Fibroblast of villous mesenchyme (primary cell): ENCODE measurements at regions not wholly inside any gene's neighbourhood (a gene's known extent, or its start where the extent isn't known, plus 50 kb on each side); places are given as distances from the start of the nearest gene placed in this dataset.
"Not testable (repeated sequence)": the region's sequence is repeated elsewhere in the genome, so short reads cannot be mapped to it uniquely, and the experiment has no call there.

Source experiments
- DNase-seq: peaks from one replicate; pipeline ENCODE4 v3.0.0-alpha.2; 2010; ENCODE audit warnings: low read depth
- H3K4me3 ChIP-seq: 2 replicates; pipeline ENCODE4 v1.5.1; 2011; ENCODE audit warnings: low read depth, mild to moderate bottlenecking, low read length
- TF ChIP-seq, protein P1 (sequence below): IDR thresholded peaks from 2 replicates; pipeline ENCODE4 v1.5.1; 2012; ENCODE audit warnings: low read depth, mild to moderate bottlenecking, low read length; ENCODE audit not compliant: insufficient read depth

DNA sequence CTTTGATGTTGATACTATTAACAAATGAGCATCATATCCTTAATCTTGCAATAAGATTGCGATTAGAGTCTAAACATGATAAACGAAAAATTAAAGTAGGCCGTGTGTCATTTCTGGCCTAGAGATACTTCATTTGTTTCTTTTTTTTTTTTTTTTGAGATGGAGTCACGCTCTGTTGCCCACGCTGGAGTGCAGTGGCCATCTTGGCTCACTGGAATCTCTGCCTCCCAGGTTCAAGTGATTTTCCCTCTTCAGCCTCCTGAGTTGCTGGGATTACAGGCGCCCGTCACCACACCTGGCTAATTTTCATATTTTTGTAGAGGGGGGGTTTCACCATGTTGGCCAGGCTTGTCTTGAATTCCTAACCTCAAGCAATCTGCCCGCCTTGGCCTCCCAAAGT lies 446.9 kb downstream of the PCNX1 start:
- DNase-seq: no peak
- TF ChIP-seq, protein P1, sequence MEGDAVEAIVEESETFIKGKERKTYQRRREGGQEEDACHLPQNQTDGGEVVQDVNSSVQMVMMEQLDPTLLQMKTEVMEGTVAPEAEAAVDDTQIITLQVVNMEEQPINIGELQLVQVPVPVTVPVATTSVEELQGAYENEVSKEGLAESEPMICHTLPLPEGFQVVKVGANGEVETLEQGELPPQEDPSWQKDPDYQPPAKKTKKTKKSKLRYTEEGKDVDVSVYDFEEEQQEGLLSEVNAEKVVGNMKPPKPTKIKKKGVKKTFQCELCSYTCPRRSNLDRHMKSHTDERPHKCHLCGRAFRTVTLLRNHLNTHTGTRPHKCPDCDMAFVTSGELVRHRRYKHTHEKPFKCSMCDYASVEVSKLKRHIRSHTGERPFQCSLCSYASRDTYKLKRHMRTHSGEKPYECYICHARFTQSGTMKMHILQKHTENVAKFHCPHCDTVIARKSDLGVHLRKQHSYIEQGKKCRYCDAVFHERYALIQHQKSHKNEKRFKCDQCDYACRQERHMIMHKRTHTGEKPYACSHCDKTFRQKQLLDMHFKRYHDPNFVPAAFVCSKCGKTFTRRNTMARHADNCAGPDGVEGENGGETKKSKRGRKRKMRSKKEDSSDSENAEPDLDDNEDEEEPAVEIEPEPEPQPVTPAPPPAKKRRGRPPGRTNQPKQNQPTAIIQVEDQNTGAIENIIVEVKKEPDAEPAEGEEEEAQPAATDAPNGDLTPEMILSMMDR: no peak
- no peak overlapping the region for H3K4me3 ChIP-seq

DNA sequence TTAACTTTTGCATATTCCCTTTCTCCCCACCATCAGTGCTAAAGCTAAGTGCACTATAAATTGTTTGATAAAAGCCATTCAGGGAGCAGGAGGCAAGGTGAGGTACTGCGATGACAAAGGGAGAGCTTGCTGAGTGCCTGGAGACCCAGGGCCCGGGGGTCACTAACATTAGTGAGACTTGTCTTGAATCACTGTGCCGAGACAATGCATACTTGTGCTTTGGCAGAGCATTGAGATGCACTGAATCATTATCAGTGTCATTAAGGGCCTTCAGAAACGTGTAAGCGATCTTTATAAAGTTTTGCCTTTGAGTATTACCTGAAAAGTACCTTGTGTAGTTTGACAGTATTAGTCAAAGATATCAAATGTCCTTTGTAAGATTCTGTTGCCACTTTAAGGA lies 447.5 kb downstream of the PCNX1 start:
- H3K4me3 ChIP-seq: no peak overlapping the region
- DNase-seq: no peak
- TF ChIP-seq, protein P1: no peak

DNA sequence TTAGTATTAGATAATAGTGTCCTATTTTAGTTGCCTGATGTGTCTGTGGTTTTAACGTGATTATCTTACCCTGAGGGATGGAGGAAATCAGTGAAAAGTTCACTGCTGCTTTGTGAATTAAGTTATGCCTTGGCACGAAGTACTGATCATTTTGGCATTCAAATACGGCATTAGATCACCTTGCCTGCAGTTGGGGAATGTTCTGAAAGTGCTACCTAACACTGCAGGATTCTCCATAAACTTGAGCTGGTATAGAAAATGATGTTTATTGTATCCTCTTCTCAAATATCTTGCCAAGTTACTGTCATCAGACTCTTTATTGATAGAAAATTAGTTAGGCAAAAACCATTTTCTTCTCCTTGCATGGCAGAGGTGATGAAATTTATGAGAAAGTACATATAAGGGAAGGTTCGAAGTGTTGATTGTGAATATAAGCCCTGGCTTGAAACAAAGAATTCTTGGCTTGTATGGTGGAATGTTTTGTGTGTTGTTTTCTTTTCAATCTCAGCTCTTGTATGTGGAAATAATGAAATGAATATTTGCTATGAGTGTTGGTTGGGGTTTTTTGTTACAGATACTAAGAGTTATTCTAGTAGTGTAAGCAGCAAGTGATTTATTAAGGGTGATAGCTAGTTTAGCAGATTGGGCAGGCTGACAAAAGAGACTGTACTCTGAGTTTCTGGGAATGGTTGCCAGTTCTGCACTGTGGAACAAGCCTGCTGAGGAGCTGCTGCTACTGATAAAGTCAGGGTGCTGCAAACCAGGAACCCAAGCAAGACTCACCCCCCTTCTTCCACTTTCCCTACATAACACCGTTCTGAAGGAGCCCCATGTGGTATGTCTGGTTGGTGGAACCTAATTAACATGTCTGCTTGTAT lies 448.3 kb downstream of the PCNX1 start:
- TF ChIP-seq, protein P1: no peak
- H3K4me3 ChIP-seq: no peak overlapping the region
- peak; percentile 75 for DNase-seq

DNA sequence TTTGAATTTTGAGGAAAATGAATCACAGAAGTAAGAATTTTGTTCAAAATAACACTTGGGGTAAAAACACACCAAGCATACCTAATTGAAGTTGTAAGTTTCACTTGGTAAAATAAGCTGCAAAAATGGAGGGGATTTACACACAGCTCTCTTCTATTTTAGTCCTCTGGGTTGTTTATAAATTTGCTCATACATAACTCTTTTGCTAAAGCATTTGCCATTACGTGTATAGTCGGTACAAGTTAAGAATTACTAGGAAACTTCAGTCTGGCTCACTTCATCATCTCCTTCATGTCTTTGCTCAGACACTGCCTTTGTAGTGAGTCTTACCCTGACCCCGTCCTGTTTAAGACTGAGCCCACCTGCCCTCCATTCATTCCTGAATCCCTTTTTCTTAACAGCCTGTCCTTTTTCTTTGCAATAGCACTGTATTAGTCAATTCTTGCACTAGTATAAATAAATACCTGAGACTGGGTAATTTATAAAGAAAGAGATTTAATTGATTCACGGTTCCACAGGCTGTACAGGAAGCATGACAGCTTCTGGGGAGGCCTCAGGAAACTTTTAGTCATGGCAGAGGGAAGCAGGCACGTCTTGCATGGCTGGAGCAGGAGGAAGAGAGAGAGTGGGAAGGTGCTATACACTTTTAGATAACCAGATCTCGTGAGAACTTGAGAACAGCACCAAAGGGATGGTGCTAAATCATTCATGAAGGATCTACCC lies 451.1 kb downstream of the PCNX1 start:
- DNase-seq: no peak
- no peak overlapping the region for H3K4me3 ChIP-seq
- TF ChIP-seq, protein P1: no peak

DNA sequence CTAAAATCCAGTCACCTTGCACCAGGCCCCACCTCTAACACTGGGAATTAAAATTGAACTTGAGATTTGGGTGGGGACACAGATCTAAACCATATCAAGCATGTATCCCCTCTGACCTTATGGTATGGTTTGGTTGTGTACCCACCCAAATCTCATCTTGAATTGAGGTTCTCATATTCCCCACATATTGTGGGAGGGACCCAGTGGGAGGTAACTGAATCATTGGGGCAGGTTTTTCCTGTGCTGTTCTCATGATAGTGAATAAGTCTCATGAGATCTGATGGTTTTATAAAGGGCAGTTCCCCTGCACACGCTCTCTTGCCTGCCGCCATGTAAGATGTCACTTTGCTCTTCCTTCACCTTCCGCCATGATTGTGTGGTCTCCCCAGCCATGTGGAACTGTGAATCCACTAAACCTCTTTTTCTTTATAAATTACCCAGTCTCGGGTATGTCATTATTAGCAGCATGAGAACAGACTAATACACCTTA lies 451.7 kb downstream of the PCNX1 start:
- DNase-seq, H3K4me3 ChIP-seq: not testable (repeated sequence)

DNA sequence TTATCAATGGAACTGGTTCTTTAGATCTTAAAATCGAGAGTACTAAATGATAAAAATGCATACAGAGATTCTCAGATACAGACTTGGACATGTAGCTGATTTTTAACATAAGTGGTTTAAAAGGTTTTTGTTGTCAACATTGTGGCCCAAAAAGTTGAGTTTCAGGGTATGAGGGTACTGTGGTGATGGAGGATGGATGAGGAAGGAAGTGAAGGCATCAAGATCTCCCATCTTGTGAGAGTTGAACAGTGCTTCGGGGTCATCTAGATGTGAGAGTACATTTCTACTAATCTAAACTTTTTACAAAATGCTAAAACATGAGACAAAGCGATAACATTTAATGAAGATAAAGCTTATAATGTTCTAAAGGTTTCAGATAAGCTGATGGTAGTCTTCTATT lies 452.6 kb downstream of the PCNX1 start:
- H3K4me3 ChIP-seq: no peak overlapping the region
- DNase-seq: no peak
- TF ChIP-seq, protein P1: no peak

DNA sequence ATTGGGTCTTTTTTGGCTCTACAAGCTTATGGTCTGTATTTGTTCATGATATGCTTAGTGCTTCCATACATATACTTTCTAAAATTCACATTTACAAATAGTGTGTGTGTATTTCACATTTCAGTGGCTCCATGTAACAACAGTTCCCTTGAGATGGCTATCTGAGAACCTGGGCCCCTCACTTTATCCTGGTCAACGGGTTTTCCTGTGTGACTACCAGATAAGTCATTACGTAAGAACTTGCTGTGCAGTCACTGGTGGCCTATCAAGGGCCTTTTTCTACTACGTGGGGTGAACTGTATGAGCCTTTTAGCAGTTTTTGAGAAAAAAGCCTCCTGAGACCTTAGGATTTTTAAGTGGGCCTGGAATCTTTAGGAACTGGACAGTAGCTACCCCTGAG lies 454.1 kb downstream of the PCNX1 start:
- DNase-seq: peak; percentile 51
- TF ChIP-seq, protein P1: no peak
- no peak overlapping the region for H3K4me3 ChIP-seq
